HCT116 (cell line): ENCODE measurements at regions not wholly inside any gene's neighbourhood (a gene's known extent, or its start where the extent isn't known, plus 50 kb on each side); places are given as distances from the start of the nearest gene placed in this dataset.

ENCODE experiments used
- ATAC-seq: fragments of 200-7000 bp; cut with Tn5 transposase; 2 replicates; pipeline ENCODE4 v1.9.1; 2020; ENCODE audit warnings: mild to moderate bottlenecking, moderate library complexity
- BruUV-seq: library from RNA; stranded (reverse); fragments of 400-500 nt; replicated peaks from 2 replicates; lab custom pipeline; 2021; lab: Mats Ljungman, UMichigan
- CTCF ChIA-PET: fragments of 300-600 bp; sonication (Branson Sonifier 250); formaldehyde crosslinking; loops from one replicate; lab custom pipeline; 2021; ENCODE audit warnings: antibody characterized with exemption; lab: Charles Lee
- POLR2A ChIA-PET: fragments of 300-600, 350-600 bp; sonication (Branson Sonifier 250); formaldehyde crosslinking; loops from one replicate; lab custom pipeline; 2021; ENCODE audit warnings: antibody characterized with exemption; lab: Charles Lee
- RAD21 ChIA-PET, 2 experiments: fragments of 300-600 bp; sonication (Branson Sonifier 250); formaldehyde crosslinking; loops; one replicate each; lab custom pipeline; 2023; ENCODE audit warnings: low total read pairs in 2 of 2; ENCODE audit not compliant: uncharacterized antibody in 2 of 2, unreplicated experiment in 2 of 2, low non-redundant PET in 1 of 2; lab: Charles Lee
- DNase-seq: peaks from one replicate; pipeline ENCODE4 v3.0.0-alpha.2; 2010; ENCODE audit warnings: low read depth, low spot score
- H2AFZ ChIP-seq: fragments of 200-600 bp; shearing (Covaris generic), sonication (generic); 2 replicates; pipeline ENCODE4 v1.6.1; 2017; ENCODE audit warnings: low read depth, mixed run types, mixed read lengths, antibody characterized with exemption, low read length; ENCODE audit not compliant: poor library complexity, severe bottlenecking
- H3K27ac ChIP-seq: 2 replicates; pipeline ENCODE4 v1.5.1; 2012; ENCODE audit warnings: low read depth, low read length
- H3K27me3 ChIP-seq: fragments of 200-600 bp; sonication (generic); 2 replicates; pipeline ENCODE4 v1.6.1; 2016; ENCODE audit warnings: mixed run types, low read length, mixed read lengths; ENCODE audit not compliant: insufficient read depth
- H3K36me3 ChIP-seq, 2 experiments: fragments of 200-500 bp in 1 of 2; fragments of 200-600 bp in 1 of 2; sonication (Bioruptor generic) in 1 of 2; sonication (generic) in 1 of 2; 2 replicates each; pipeline versions ENCODE4 v1.5.1 to v1.6.1; 2014 to 2016; ENCODE audit warnings: low read length in 2 of 2, inconsistent platforms in 1 of 2, mixed read lengths in 1 of 2, mixed run types in 1 of 2; ENCODE audit not compliant: insufficient read depth in 2 of 2, control insufficient read depth in 1 of 2
- H3K4me1 ChIP-seq, 2 experiments: fragments of 200-600 bp in 1 of 2; sonication (generic) in 1 of 2; 2 replicates each; pipeline versions ENCODE4 v1.5.1 to v1.6.1; 2012 to 2017; ENCODE audit warnings: low read length in 2 of 2, inconsistent platforms in 1 of 2, mild to moderate bottlenecking in 1 of 2, mixed read lengths in 1 of 2, mixed run types in 1 of 2, moderate library complexity in 1 of 2; ENCODE audit not compliant: insufficient read depth in 2 of 2, control insufficient read depth in 1 of 2
- H3K4me2 ChIP-seq: fragments of 200-600 bp; sonication (generic); 2 replicates; pipeline ENCODE4 v1.6.1; 2017; ENCODE audit warnings: mixed run types, low read length, mixed read lengths
- H3K4me3 ChIP-seq, 2 experiments: fragments of 200-600 bp in 1 of 2; sonication (generic) in 1 of 2; replicated peaks in 1 of 2; 2 replicates each; pipeline ENCODE4 v1.5.1; 2011 to 2016; ENCODE audit warnings: low read length in 2 of 2, control low read depth in 1 of 2, low read depth in 1 of 2, mild to moderate bottlenecking in 1 of 2, mixed read lengths in 1 of 2, mixed run types in 1 of 2
- H3K79me2 ChIP-seq: fragments of 200-600 bp; sonication (generic); 2 replicates; pipeline ENCODE4 v1.6.1; 2017; ENCODE audit warnings: mild to moderate bottlenecking, mixed run types, low read length, moderate library complexity, mixed read lengths; ENCODE audit not compliant: insufficient read depth
- H3K9ac ChIP-seq: fragments of 200-600 bp; sonication (generic); 2 replicates; pipeline ENCODE4 v1.6.1; 2016; ENCODE audit warnings: low read length, mixed read lengths
- H3K9me2 ChIP-seq: fragments of 200-600 bp; sonication (generic), shearing (Covaris generic); 2 replicates; pipeline ENCODE4 v1.6.1; 2017; ENCODE audit warnings: mixed run types, mild to moderate bottlenecking, moderate library complexity; ENCODE audit not compliant: insufficient read depth
- H3K9me3 ChIP-seq, 2 experiments: fragments of 200-500 bp in 1 of 2; fragments of 200-600 bp in 1 of 2; sonication (Bioruptor generic) in 1 of 2; sonication (generic) in 1 of 2; 2 replicates each; pipeline ENCODE4 v1.6.1; 2014 to 2017; ENCODE audit warnings: low read length in 2 of 2, mixed read lengths in 2 of 2, inconsistent platforms in 1 of 2, low read depth in 1 of 2, mild to moderate bottlenecking in 1 of 2, mixed run types in 1 of 2, moderate library complexity in 1 of 2; ENCODE audit not compliant: control insufficient read depth in 1 of 2, insufficient read depth in 1 of 2
- H4K20me1 ChIP-seq: fragments of 200-600 bp; sonication (generic), shearing (Covaris generic); 2 replicates; pipeline ENCODE4 v1.6.1; 2017; ENCODE audit warnings: mixed run types, mild to moderate bottlenecking, moderate library complexity; ENCODE audit not compliant: insufficient read depth
- CBX3 ChIP-seq: IDR thresholded peaks from 2 replicates; pipeline ENCODE4 v1.6.1; 2012; ENCODE audit warnings: low read depth
- EGR1 ChIP-seq: IDR thresholded peaks from 2 replicates; pipeline ENCODE4 v1.6.1; 2012; ENCODE audit warnings: low read depth
- ELF1 ChIP-seq: IDR thresholded peaks from 2 replicates; pipeline ENCODE4 v1.6.1; 2012; ENCODE audit warnings: low read depth, borderline replicate concordance
- FOSL1 ChIP-seq: IDR thresholded peaks from 2 replicates; pipeline ENCODE4 v1.6.1; 2012; ENCODE audit warnings: low read depth
- MAX ChIP-seq: IDR thresholded peaks from 2 replicates; pipeline ENCODE4 v1.6.1; 2012
- POLR2AphosphoS5 ChIP-seq: IDR thresholded peaks from 2 replicates; pipeline ENCODE4 v1.6.1; 2011; ENCODE audit warnings: mild to moderate bottlenecking, low read depth, low read length, moderate library complexity
- SP1 ChIP-seq: IDR thresholded peaks from 2 replicates; pipeline ENCODE4 v1.6.1; 2012; ENCODE audit warnings: low read depth
- intact Hi-C: fragments of 100-400 bp; cut with micrococcal nuclease; formaldehyde crosslinking; loops from 2 replicates; pipeline ENCODE4 v1.10.0; 2022
- TF ChIP-seq, protein P1 (sequence below): IDR thresholded peaks from 2 replicates; pipeline ENCODE4 v1.6.1; 2012

GRCh38 chr6:139655783-139656705 lies 281.6 kb upstream of the CITED2 start:
- no peak overlapping the region for H3K27ac ChIP-seq
- no peaks in the 10 kb centered on the region for H4K20me1 ChIP-seq
- DNase-seq, result peak; percentile 23
- no peak overlapping the region for H3K4me3 ChIP-seq
- no peaks in the 10 kb centered on the region for H3K27me3 ChIP-seq
- no peaks in the 10 kb centered on the region for H3K36me3 ChIP-seq
- CTCF ChIA-PET, result no interaction called here
- peaks cover 0 to 11% of the 10 kb centered on the region in 2 experiments; a peak in 3 of 4 replicates for H3K4me1 ChIP-seq
- peak overlapping the region; percentile 56 for H3K4me2 ChIP-seq
- no peak overlapping the region for H3K9ac ChIP-seq
- no peaks in the 10 kb centered on the region for H3K79me2 ChIP-seq
- POLR2A ChIA-PET, result no interaction called here
- ATAC-seq, result peak; percentile 84
- H2AFZ ChIP-seq, result peak overlapping the region; percentile 71
- BruUV-seq, result no TSS peak
- intact Hi-C loops, result loop anchor here (5.0 kb wide), 1 partner anchor 279 kb away; no protein-coding TSS in a partner anchor
- H3K9me2 ChIP-seq, result no peaks in the 10 kb centered on the region
- no peaks in the 10 kb centered on the region for H3K9me3 ChIP-seq
- TF ChIP-seq ELF1 (no peak), SP1 (peak; percentile 34; the same call in 1 of the 2 replicates), POLR2AphosphoS5 (no peak), FOSL1 (no peak), EGR1 (no peak), MAX (peak; percentile 25; the same call in 1 of the 2 replicates), CBX3 (0 out of 2 replicates have a peak, but pooled peaks have one; percentile 42)
- TF ChIP-seq, protein P1, sequence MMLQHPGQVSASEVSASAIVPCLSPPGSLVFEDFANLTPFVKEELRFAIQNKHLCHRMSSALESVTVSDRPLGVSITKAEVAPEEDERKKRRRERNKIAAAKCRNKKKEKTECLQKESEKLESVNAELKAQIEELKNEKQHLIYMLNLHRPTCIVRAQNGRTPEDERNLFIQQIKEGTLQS, result no peak
- RAD21 ChIA-PET, result no interaction called here
